B cell (primary cell): ENCODE measurements at regions not wholly inside any gene's neighbourhood (a gene's known extent, or its start where the extent isn't known, plus 50 kb on each side); places are given as distances from the start of the nearest gene placed in this dataset.

Experiments used
- EZH2 ChIP-seq: IDR thresholded peaks from 2 replicates; pipeline ENCODE4 v1.6.1; 2012; ENCODE audit warnings: borderline replicate concordance, low read depth, mild to moderate bottlenecking, moderate library complexity, low read length; ENCODE audit not compliant: insufficient read depth, poor library complexity, severe bottlenecking
- TF ChIP-seq, protein P1 (sequence below): fragments of 200-600 bp; IDR thresholded peaks from one replicate; pipeline ENCODE4 v1.8.0; 2022; ENCODE audit warnings: antibody characterized with exemption, mild to moderate bottlenecking

DNA sequence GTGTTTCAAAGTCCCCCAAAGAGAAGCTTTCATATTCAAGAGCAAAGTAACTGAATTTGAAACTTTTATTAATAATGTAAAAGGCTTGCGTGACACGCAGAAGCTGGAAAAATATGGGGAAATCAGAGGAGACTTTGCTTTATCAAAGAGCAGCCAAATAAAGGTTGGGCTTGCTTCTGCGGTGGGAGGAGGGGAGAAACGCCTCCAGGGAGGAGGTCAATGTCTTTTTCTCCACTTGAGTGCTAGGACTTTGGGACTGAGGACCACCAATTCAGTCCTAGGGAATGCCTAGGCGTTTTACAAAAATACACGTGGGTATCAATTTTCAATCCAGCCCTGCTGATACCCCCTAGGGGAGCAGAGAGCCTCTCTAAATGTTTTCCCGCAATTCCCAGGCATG, 60.9 kb upstream of the FZD10 start:
- TF ChIP-seq, protein P1, sequence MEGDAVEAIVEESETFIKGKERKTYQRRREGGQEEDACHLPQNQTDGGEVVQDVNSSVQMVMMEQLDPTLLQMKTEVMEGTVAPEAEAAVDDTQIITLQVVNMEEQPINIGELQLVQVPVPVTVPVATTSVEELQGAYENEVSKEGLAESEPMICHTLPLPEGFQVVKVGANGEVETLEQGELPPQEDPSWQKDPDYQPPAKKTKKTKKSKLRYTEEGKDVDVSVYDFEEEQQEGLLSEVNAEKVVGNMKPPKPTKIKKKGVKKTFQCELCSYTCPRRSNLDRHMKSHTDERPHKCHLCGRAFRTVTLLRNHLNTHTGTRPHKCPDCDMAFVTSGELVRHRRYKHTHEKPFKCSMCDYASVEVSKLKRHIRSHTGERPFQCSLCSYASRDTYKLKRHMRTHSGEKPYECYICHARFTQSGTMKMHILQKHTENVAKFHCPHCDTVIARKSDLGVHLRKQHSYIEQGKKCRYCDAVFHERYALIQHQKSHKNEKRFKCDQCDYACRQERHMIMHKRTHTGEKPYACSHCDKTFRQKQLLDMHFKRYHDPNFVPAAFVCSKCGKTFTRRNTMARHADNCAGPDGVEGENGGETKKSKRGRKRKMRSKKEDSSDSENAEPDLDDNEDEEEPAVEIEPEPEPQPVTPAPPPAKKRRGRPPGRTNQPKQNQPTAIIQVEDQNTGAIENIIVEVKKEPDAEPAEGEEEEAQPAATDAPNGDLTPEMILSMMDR = no peak
- no peak for TF ChIP-seq EZH2
